Calu3 (cell line): ENCODE measurements at regions not wholly inside any gene's neighbourhood (a gene's known extent, or its start where the extent isn't known, plus 50 kb on each side); places are given as distances from the start of the nearest gene placed in this dataset.

Experiments
- BruUV-seq: library from RNA; stranded (reverse); fragments of 400-500 nt; replicated peaks from 2 replicates; lab custom pipeline; 2021; lab: Mats Ljungman, UMichigan
- CTCF ChIA-PET: fragments of 300-600 bp; sonication (Branson Sonifier 250); formaldehyde crosslinking; loops from one replicate; lab custom pipeline; 2022; ENCODE audit warnings: antibody characterized with exemption; lab: Charles Lee
- DNase-seq: peaks from one replicate; pipeline ENCODE4 v3.0.0; 2022
- H3K27ac Mint-ChIP-seq: one replicate; pipeline ENCODE4 v1.8.0; 2022; ENCODE audit warnings: mixed read lengths; ENCODE audit not compliant: unreplicated experiment
- H3K27me3 Mint-ChIP-seq: one replicate; pipeline ENCODE4 v1.8.0; 2022; ENCODE audit warnings: mixed read lengths; ENCODE audit not compliant: unreplicated experiment
- H3K36me3 Mint-ChIP-seq: one replicate; pipeline ENCODE4 v1.8.0; 2022; ENCODE audit warnings: mild to moderate bottlenecking, moderate library complexity, mixed read lengths; ENCODE audit not compliant: insufficient read depth, unreplicated experiment
- H3K4me1 Mint-ChIP-seq: one replicate; pipeline ENCODE4 v1.8.0; 2022; ENCODE audit warnings: mild to moderate bottlenecking, low read depth, mixed read lengths; ENCODE audit not compliant: unreplicated experiment
- H3K4me3 Mint-ChIP-seq: one replicate; pipeline ENCODE4 v1.8.0; 2022; ENCODE audit warnings: mild to moderate bottlenecking, low read depth, moderate library complexity, mixed read lengths; ENCODE audit not compliant: unreplicated experiment
- H3K9me3 Mint-ChIP-seq: one replicate; pipeline ENCODE4 v1.8.0; 2022; ENCODE audit warnings: low read depth, mixed read lengths; ENCODE audit not compliant: unreplicated experiment
- CTCF ChIP-seq: fragments of 200-600 bp; IDR thresholded peaks from one replicate; pipeline ENCODE4 v1.8.0; 2022; ENCODE audit warnings: antibody characterized with exemption; ENCODE audit not compliant: unreplicated experiment
- intact Hi-C: fragments of 100-400 bp; cut with micrococcal nuclease; formaldehyde crosslinking; loops from one replicate; pipeline ENCODE4 v1.10.0; 2022; ENCODE audit not compliant: unreplicated experiment

- Mint-ChIP-seq H3K4me1 (peaks cover 15% of the 10 kb centered on the region), H3K27me3 (no peaks in the 10 kb centered on the region), H3K36me3 (no peaks in the 10 kb centered on the region), H3K4me3 (peak overlapping the region; percentile 51), H3K27ac (no peak overlapping the region), H3K9me3 (no peaks in the 10 kb centered on the region)
- no TSS peak for BruUV-seq
- intact Hi-C loops: loop anchor here (10.0 kb wide), 1 partner anchor 112 kb away; no protein-coding TSS in a partner anchor
- CTCF ChIA-PET: interaction anchor here (0.8 to 1.5 kb wide), 3 partner anchors 152 to 448 kb away, joined by 3 to 4 read pairs (median 3); no protein-coding TSS in a partner anchor
- peak; percentile 70 for DNase-seq
- TF ChIP-seq CTCF: peak; percentile 75
These were observed 278.6 kb downstream of the ADGRA3 start for GRCh38 chr4:22237155-22237751.

GRCh38 chr4:22235698-22236097 is 280.2 kb downstream of the ADGRA3 start:
- CTCF ChIA-PET: no interaction called here
- Mint-ChIP-seq H3K36me3 (no peaks in the 10 kb centered on the region), H3K4me1 (peaks cover 15% of the 10 kb centered on the region), H3K27me3 (no peaks in the 10 kb centered on the region), H3K27ac (no peak overlapping the region), H3K4me3 (no peak overlapping the region), H3K9me3 (no peaks in the 10 kb centered on the region)
- DNase-seq: no peak
- intact Hi-C loops: loop anchor here (10.0 kb wide), 1 partner anchor 111 kb away; no protein-coding TSS in a partner anchor
- no peak for TF ChIP-seq CTCF
- no TSS peak for BruUV-seq

GRCh38 chr4:22233230-22233629 is 282.6 kb downstream of the ADGRA3 start:
- Mint-ChIP-seq H3K27me3 (no peaks in the 10 kb centered on the region), H3K9me3 (no peaks in the 10 kb centered on the region), H3K27ac (no peak overlapping the region), H3K4me1 (peaks cover 11% of the 10 kb centered on the region), H3K36me3 (no peaks in the 10 kb centered on the region), H3K4me3 (no peak overlapping the region)
- BruUV-seq: no TSS peak
- intact Hi-C loops: loop anchor here (10.0 kb wide), 1 partner anchor 108 kb away; no protein-coding TSS in a partner anchor
- no peak for DNase-seq
- CTCF ChIA-PET: no interaction called here
- TF ChIP-seq CTCF: no peak

DNA sequence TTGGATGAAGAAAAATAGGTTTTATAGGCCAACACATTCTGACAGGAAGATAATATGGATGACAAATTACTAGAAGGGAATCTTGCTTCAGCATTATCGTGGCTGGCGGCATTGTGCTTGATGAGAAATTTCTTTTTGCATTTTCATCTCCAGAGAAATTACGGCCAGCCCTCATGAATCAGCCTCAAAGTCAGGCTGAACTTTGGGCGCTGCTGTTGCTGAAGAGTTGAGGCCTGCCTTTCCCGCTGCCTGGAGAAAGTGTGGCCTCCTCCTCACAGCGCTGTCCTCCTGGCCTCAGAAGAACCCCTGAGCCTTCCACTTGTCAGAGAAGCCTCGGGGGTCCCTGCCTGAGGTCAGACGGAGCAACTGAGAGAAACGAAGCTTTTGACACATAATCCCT is 272.4 kb upstream of the KCNIP4 start:
- no peak overlapping the region for H3K27ac Mint-ChIP-seq
- DNase-seq: no peak
- H3K36me3 Mint-ChIP-seq: no peaks in the 10 kb centered on the region
- no peaks in the 10 kb centered on the region for H3K4me1 Mint-ChIP-seq
- intact Hi-C loops: no loop called here
- no TSS peak for BruUV-seq
- CTCF ChIA-PET: no interaction called here
- H3K9me3 Mint-ChIP-seq: no peaks in the 10 kb centered on the region
- no peak overlapping the region for H3K4me3 Mint-ChIP-seq
- TF ChIP-seq CTCF: no peak
- H3K27me3 Mint-ChIP-seq: no peaks in the 10 kb centered on the region
